WI38 (cell line): ENCODE measurements at regions not wholly inside any gene's neighbourhood (a gene's known extent, or its start where the extent isn't known, plus 50 kb on each side); places are given as distances from the start of the nearest gene placed in this dataset.

Experiments
- H3K4me3 ChIP-seq: 2 replicates; pipeline ENCODE4 v1.5.1; 2011; ENCODE audit warnings: low read depth, mild to moderate bottlenecking, control low read depth, low read length
- TF ChIP-seq, protein P1 (sequence below): IDR thresholded peaks from 2 replicates; pipeline ENCODE4 v1.5.1; 2012; ENCODE audit warnings: low read depth, mild to moderate bottlenecking, control low read depth, low read length

DNA sequence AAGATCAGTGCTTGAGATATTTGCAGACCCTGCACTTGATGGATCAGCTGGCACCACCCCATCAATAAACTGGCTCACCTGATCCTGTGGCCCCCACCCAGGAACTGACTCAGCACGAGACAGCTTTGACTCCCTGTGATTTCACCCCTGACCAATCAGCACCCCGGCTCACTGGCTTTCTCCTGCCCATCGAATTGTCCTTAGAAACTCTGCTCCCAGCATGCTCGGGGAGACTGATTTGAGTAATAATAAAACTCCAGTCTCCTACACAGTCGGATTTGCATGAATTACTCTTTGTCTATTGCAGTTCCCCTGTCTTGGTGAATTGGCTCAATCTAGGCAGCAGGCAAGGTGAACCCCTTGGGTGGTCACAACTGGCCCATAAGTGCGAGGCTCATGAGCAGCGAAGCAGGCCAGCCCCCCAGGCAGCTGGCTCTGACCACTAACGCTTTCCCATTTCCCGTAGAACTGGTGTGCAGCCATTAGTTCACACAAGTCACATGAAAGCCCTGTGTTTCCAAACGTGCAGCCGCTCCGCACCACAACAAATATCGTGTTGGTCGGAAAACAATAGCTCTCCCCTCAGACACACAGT is 79.6 kb downstream of the RSPH3 start:
- H3K4me3 ChIP-seq: no peak overlapping the region
- TF ChIP-seq, protein P1, sequence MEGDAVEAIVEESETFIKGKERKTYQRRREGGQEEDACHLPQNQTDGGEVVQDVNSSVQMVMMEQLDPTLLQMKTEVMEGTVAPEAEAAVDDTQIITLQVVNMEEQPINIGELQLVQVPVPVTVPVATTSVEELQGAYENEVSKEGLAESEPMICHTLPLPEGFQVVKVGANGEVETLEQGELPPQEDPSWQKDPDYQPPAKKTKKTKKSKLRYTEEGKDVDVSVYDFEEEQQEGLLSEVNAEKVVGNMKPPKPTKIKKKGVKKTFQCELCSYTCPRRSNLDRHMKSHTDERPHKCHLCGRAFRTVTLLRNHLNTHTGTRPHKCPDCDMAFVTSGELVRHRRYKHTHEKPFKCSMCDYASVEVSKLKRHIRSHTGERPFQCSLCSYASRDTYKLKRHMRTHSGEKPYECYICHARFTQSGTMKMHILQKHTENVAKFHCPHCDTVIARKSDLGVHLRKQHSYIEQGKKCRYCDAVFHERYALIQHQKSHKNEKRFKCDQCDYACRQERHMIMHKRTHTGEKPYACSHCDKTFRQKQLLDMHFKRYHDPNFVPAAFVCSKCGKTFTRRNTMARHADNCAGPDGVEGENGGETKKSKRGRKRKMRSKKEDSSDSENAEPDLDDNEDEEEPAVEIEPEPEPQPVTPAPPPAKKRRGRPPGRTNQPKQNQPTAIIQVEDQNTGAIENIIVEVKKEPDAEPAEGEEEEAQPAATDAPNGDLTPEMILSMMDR: no peak

DNA sequence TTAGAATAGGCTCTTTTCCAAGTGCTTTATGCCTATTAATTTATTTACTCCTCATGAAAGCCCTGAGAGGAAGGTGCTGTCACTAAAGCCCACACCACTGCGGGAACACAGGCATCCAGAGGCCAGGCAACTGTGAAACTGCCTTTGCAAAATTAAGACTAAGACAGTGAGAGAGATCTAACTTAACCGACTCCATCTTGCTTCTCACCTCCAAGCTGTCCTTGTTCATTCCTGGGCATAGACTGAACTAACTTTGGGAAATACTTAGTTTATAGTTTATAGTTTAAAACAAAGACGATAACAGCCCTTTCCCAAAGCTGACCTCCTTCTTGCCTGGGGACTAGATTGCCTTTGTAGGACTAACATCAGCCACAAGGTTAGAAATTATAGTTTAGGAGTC is 80.1 kb downstream of the RSPH3 start:
- TF ChIP-seq, protein P1: no peak
- no peak overlapping the region for H3K4me3 ChIP-seq

DNA sequence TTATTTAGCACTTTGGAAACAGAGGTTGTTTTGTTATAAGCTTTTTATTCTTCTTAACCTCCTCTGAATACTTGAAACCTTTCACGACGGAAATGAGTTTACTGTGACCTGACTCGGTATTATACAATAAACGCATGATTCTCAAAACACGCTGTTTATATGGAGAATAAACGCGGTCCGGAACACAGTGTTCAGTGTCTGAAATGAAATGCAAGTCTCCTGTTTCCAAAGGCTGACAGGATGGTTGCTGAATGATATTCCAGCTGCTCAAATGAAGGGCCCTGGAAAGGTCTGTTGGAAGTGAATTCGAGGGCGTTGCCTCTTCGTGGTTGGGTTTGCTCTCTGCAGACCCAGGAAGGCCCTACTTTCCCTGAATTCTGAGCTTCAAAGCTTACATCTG is 83.4 kb downstream of the RSPH3 start:
- TF ChIP-seq, protein P1: no peak
- no peak overlapping the region for H3K4me3 ChIP-seq

DNA sequence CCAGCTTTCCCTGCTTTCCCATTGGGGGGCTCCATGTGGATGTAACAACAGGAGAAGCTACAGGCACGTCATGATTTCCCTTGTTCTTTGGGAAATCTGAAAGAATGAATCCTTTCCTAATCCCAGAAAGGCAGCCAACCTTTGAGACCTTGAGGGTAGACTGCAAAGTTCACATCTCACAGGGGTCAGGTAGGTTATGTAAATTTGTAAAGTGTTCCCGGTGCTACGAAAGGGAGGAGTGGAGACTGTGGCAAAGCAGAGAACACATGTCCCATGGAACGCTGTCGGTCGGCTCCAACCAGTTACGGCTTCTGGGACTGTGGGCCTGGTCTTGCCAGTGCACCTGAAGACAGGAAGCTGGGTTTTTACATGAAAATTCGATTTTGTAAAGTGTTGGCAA is 85.1 kb downstream of the RSPH3 start:
- TF ChIP-seq, protein P1: no peak
- no peak overlapping the region for H3K4me3 ChIP-seq

DNA sequence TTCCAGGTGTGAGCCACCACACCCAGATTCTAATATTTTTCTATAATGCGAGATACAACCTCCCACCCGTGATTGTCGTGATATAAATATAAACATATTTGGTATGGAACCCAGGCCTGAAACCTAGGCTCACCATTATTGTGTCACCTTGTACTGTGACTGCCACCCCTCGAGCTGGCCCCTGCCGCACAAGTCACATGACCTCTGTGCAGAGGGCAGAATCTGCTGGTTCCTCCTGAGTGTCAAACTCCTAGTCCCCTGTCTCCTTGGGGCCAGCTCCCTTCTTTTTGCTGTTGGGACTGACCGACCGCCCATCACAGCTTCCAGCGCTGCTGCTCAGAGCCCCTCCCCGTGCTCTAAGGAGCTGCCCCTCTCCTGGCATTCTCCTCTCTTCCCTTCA is 86.4 kb downstream of the RSPH3 start:
- TF ChIP-seq, protein P1: no peak
- no peak overlapping the region for H3K4me3 ChIP-seq

DNA sequence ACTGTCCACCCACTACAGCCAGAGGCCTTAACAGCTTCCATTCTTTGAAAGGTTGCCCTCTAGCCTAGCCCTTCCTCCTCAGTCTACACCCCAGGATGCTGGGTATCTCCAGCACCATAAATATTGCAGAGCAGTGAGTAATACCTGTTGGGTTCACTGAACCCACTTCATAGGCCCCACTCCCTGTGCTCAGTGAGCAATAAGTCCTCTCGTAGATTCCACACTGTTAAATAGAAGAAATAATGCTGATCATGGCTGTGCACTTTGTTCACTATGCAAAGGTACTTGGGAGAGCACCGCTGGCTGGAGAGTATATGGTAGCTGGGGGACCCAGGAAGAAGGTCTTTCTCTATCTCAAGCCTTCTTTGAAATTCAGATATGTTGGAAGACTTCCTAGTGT is 87.3 kb downstream of the RSPH3 start:
- H3K4me3 ChIP-seq: no peak overlapping the region
- TF ChIP-seq, protein P1: no peak

DNA sequence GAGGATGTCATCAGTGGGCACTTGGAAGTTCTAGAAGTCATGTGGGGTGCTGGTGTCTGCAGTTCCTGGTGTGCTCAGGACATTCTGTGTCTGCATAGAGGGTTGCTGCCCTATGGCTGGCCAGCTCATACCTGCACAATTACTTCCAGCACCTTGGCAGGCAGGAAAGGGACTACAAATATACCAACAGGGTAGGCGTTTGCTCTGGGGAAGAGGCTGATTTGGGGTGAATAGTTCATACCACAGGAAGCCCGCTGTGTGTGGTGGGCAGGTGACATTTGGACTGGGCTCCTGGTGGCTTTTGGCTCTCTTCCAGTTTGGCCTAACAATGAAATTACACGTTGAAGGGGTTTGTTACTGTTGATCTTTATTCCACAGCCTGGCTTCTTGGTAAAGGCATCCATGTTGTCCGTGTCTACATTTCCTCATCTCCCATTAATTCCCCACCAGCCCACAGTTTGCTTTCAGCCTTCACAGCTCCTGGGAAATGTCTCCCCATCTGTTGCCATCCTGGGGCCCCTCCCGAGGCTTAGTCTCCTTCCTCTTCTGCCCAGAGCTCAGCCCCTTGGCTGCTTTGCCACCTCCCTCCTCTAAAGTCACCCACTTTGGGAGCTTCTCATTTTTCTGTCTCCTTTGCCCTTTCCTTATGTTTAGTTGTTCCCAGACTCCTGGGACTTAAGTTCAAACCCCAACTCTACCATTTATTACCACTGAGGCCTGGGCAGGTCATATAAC is 88.1 kb downstream of the RSPH3 start:
- TF ChIP-seq, protein P1: no peak
- H3K4me3 ChIP-seq: no peak overlapping the region
